ENCODE measurements at regions not wholly inside any gene's neighbourhood (a gene's known extent, or its start where the extent isn't known, plus 50 kb on each side); places are given as distances from the start of the nearest gene placed in this dataset.

- H3K4me3 ChIP-seq (ENCODE audit: low read depth, low read length): no peak overlapping the region
- POLR2A ChIA-PET: no interaction called here
- peaks cover 0 to 3% of the 10 kb centered on the region in 2 experiments; a peak in 1 of 3 replicates for H3K36me3 ChIP-seq (ENCODE audit: control insufficient read depth in 2 of 2, insufficient read depth in 1 of 2, low read length in 2 of 2)
- H3K27ac ChIP-seq (ENCODE audit: extremely low read depth, low read depth, low read length): no peak overlapping the region
- no peaks in the 10 kb centered on the region for H3K4me1 ChIP-seq (ENCODE audit: control insufficient read depth, insufficient read depth, low read length)
- TF ChIP-seq ZNF660 (tag by site-specific recombination; IDR thresholded peaks at IDR 0.05): no peak
- TF ChIP-seq ZNF549 (tag by site-specific recombination; IDR thresholded peaks at IDR 0.05): no peak
- TF ChIP-seq SCRT2 (tag by site-specific recombination; IDR thresholded peaks at IDR 0.05): peak; percentile 84
- peak; percentile 75 for TF ChIP-seq SCRT1 (tag by site-specific recombination; IDR thresholded peaks at IDR 0.05; ENCODE audit: borderline replicate concordance)
- TF ChIP-seq ZNF777 (tag by site-specific recombination; IDR thresholded peaks at IDR 0.05; ENCODE audit: borderline replicate concordance): no peak
- TF ChIP-seq ZNF555 (tag by site-specific recombination; conservative IDR thresholded peaks at IDR 0.05): no peak
- TF ChIP-seq PRDM10 (tag by site-specific recombination; IDR thresholded peaks at IDR 0.05): no peak
- CTCF ChIA-PET: interaction anchor here (0.6 to 1.2 kb wide), 2 partner anchors 19 to 366 kb away, joined by 3 to 4 read pairs; no protein-coding TSS in a partner anchor
- peaks cover 7% of the 10 kb centered on the region for H3K9me3 ChIP-seq (ENCODE audit: control insufficient read depth, insufficient read depth, low read depth, low read length)
These were observed 1531.0 kb downstream of the UQCRFS1 start for GRCh38 chr19:27681972-27682371.

GRCh38 chr19:27679905-27680304, 1533.0 kb downstream of the UQCRFS1 start:
- H3K36me3 ChIP-seq (ENCODE audit: control insufficient read depth in 2 of 2, insufficient read depth in 1 of 2, low read length in 2 of 2): peaks cover 0 to 3% of the 10 kb centered on the region in 2 experiments; a peak in 1 of 3 replicates
- peaks cover 5% of the 10 kb centered on the region for H3K9me3 ChIP-seq (ENCODE audit: control insufficient read depth, insufficient read depth, low read depth, low read length)
- H3K27ac ChIP-seq (ENCODE audit: extremely low read depth, low read depth, low read length): no peak overlapping the region
- TF ChIP-seq ZNF18 (tag by site-specific recombination; IDR thresholded peaks at IDR 0.05) (no peak), ZNF76 (tag by site-specific recombination; IDR thresholded peaks at IDR 0.05; ENCODE audit: borderline replicate concordance, low read depth) (no peak), ZFP69B (tag by site-specific recombination; IDR thresholded peaks at IDR 0.05) (no peak), YY1 (tag by site-specific recombination; IDR thresholded peaks at IDR 0.05) (no peak), ZNF704 (tag by site-specific recombination; IDR thresholded peaks at IDR 0.05) (no peak), ZNF324 (tag by site-specific recombination; IDR thresholded peaks at IDR 0.05) (no peak), ZNF560 (tag by site-specific recombination; IDR thresholded peaks at IDR 0.05; ENCODE audit: borderline replicate concordance) (no peak), ZFHX2 (tag by site-specific recombination; conservative IDR thresholded peaks at IDR 0.05) (no peak), ZNF791 (tag by site-specific recombination; IDR thresholded peaks at IDR 0.05) (no peak), ZNF341 (tag by site-specific recombination; IDR thresholded peaks at IDR 0.05; ENCODE audit: low read depth) (no peak), HIC1 (tag by site-specific recombination; IDR thresholded peaks at IDR 0.05) (no peak), KLF1 (tag by site-specific recombination; IDR thresholded peaks at IDR 0.05) (no peak)
- ChIA-PET POLR2A (no interaction called here), CTCF (no interaction called here)
- H3K4me1 ChIP-seq (ENCODE audit: control insufficient read depth, insufficient read depth, low read length): no peaks in the 10 kb centered on the region
- no peak overlapping the region for H3K4me3 ChIP-seq (ENCODE audit: low read depth, low read length)
